Gastroesophageal sphincter (tissue), 3 donors: ENCODE measurements at regions not wholly inside any gene's neighbourhood (a gene's known extent, or its start where the extent isn't known, plus 50 kb on each side); places are given as distances from the start of the nearest gene placed in this dataset.

Source experiments
- CTCF ChIP-seq, 4 experiments: fragments of 200-600 bp in 2 of 4; fragments of 450-650 bp in 2 of 4; sonication (generic) in 1 of 4; IDR thresholded peaks; one replicate each; pipeline ENCODE4 v1.5.1; 2017 to 2019; ENCODE audit warnings: antibody characterized with exemption in 4 of 4, mild to moderate bottlenecking in 2 of 4, moderate library complexity in 2 of 4
- EP300 ChIP-seq: sonication (generic); formaldehyde crosslinking; IDR thresholded peaks from one replicate; pipeline ENCODE4 v1.6.1; 2017; ENCODE audit warnings: antibody characterized with exemption, mild to moderate bottlenecking
- POLR2AphosphoS5 ChIP-seq: sonication (generic); formaldehyde crosslinking; IDR thresholded peaks from one replicate; pipeline ENCODE4 v1.6.1; 2017; ENCODE audit warnings: antibody characterized with exemption

GRCh38 chr5:60209146-60209840, 315.8 kb upstream of the PDE4D start:
- TF ChIP-seq CTCF (IDR thresholded peaks at IDR 0.05), result no peak
- no peak for TF ChIP-seq EP300
- no peak for TF ChIP-seq POLR2AphosphoS5
